Cerebellar cortex (tissue), 1 donor: ENCODE measurements at regions not wholly inside any gene's neighbourhood (a gene's known extent, or its start where the extent isn't known, plus 50 kb on each side); places are given as distances from the start of the nearest gene placed in this dataset.

Experiments used
- DNase-seq: peaks from one replicate; pipeline ENCODE4 v3.0.0-alpha.2; 2015; ENCODE audit warnings: low spot score

GRCh38 chr22:48941033-48941902 is 886.4 kb downstream of the BRD1 start:
- no peak for DNase-seq

- DNase-seq = no peak
Measured at GRCh38 chr22:48940266-48941032, 887.2 kb downstream of the BRD1 start.

DNA sequence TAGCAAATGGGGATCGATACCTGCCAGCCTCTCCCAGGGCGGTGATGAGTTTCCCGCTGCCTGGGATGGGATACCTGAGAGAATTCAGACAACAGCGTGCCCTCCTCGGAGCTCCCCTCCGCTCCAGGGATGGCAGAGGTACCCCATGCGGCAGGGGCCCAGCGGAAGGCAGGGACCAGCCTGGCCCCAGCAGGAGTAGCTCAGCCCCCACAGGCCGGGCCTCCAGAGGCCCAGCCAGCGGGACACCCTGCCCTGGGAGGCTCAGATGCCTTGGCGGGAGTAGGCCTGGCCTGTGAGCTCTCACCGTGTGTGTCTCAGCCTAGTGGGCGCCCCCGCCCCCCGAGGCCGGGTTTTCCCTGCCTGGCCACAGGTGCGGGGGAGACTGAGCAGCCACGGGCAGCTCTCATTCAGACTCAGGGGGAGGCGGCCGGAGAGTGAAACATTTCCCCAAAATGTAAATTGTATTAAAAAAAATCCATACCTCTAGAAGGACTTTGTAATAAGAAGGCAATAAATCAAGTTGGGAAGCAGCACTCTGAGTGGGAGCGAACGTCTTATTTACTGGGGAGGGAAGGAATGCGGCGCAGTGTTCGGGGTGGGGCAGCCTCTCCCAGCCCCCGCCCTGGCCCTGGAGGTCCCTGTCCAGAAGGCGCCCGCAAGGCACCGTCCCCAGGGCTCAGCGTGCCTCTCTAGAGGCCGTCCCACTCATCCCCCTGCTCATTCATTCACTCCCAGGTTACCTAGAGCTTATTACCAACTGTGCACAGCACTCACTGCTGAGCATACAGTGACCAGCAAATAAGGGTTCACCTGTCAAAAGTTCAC is 888.0 kb downstream of the BRD1 start:
- DNase-seq = no peak

- DNase-seq = no peak
Measured at GRCh38 chr22:48938741-48939140, 888.9 kb downstream of the BRD1 start.

GRCh38 chr22:48937032-48937639 is 890.5 kb downstream of the BRD1 start:
- DNase-seq = no peak

- DNase-seq = no peak
Measured at GRCh38 chr22:48936391-48936790, 891.3 kb downstream of the BRD1 start.

GRCh38 chr22:48934446-48934845 is 893.2 kb downstream of the BRD1 start:
- no peak for DNase-seq

DNA sequence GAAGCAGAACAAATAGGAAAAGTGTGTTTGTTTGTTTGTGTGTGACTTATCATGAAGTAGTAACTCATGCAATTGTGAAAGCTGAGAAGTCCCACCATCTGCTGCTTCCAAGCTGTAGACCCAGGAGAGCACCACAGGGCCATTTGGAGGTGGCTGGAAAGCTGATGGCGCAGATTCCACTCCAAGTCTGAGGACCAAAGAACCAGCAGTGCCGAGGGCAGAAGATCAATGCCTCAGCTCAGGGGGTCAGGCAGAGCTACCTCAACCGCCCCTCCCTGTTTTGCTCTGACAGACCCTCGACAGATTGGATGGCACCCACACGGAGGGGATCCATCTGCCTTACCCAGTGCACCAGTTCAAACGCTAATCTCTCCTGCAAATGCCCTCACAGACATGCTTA is 896.2 kb downstream of the BRD1 start:
- no peak for DNase-seq

- DNase-seq = no peak
Measured at GRCh38 chr22:48929276-48929790, 898.3 kb downstream of the BRD1 start.

DNA sequence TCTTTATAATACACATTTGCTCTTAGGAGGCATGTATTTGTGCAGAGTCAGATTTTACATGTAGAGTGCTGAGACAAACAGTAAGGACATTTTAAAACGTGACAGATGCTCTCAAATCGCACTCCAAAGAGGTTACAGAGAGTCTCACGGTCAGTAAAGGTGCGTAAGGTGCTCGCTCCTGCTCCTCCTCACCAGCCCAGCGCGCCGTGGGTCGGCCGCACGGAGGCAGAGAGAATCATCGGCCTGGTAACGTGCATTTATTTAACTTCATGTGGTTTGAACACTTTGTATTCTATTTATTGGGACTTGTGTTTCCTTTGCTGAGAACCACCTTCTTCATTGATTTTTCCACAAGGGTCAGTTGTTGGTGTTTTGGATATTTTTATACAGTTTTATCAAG is 900.1 kb downstream of the BRD1 start:
- DNase-seq = no peak

- DNase-seq = no peak
Measured at GRCh38 chr22:48926643-48927042, 901.0 kb downstream of the BRD1 start.

DNA sequence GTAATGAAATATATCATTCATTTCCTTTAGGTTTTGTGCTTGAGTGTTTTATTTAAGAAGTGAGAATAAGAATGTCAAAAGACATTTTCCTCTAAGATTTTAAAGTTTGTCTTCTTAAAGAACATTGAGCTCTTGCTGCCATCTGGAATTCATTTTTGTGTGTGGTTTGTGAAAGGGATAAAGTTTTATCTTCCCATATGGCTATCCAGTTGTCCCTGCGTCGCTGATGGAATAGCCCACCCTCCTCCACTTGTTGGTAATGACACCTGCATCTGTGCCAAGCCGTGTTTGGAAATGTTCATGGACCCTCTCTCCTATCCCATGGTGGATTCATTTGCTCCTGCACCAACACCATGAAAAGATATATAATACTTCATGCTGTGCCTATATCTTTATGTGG is 901.5 kb downstream of the BRD1 start:
- DNase-seq = no peak

- DNase-seq = no peak
Measured at GRCh38 chr22:48925450-48925849, 902.2 kb downstream of the BRD1 start.

DNA sequence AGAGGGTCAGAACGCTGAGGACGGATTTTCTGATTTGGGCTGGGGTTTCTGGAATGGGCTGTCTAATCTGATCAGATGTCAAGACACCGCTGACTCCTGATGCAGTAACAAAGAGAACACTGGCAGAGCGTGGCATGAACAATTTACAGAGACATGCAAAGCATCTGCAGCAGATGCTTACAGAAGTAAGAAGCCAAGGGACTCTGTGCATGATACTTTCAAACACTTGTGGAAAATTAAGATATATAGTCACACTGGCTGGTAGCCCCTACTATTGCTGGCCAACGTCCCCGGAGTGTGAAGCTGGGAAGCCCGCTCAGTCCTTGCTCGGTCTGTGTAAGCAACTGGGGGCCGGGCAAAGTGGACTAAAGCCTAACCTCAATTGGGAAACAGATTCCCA is 903.7 kb downstream of the BRD1 start:
- DNase-seq = no peak

DNA sequence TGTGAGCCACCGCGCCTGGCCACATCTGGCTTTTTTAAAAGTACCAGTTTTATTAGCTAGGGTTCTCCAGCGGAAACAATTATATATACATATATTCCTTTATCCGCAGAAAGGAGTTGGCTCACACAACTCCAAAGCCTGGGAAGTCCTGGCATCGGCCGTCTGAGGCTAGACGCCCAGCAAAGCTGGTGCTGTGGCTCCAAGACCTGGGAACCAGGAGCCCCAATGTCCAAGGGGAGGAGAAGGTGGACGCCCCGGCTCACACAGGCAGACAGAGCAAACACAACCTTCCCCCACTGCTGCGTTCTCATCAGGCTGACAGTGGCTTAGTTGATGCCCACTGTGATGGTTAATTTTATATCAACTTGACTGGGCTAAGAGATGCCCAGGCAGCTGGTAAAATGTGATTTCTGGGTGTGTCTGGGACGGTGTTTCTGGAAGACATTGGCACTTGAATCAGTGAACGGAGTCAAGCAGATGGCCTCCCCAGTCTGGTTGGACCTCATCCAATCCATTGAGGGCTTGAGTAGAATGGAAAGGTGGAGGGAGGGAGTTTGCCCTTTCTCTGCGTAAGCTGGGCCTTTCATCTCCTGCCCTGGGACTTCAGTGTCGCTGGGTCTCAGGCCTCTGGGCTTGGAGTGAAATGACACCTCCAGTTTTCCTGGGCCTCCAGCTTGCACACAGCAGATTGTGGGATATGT is 904.4 kb downstream of the BRD1 start:
- DNase-seq = peak; percentile 76

DNA sequence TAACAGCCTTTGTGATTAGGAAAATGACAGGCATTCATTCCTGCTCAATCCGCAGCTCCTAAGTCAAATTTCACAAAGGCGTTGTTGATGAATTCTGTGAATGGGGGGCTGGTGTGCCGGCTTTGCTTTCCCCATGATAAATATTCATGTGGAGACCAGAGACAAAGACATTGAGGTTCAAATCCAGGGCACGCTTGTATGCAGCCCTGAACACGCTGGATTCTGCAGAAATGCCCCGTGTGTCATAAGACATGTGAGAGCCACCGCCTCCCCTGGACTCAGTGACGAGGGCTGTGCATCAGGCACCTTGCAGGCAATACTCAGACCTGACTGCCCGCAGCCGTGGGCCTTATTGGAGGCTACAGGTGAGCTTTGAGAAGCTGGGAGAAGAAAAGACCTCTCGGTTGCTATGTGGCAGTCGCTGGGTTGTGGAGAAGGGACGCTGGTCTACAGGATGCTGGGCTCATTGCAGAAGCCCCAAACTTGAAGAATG is 906.2 kb downstream of the BRD1 start:
- no peak for DNase-seq

DNA sequence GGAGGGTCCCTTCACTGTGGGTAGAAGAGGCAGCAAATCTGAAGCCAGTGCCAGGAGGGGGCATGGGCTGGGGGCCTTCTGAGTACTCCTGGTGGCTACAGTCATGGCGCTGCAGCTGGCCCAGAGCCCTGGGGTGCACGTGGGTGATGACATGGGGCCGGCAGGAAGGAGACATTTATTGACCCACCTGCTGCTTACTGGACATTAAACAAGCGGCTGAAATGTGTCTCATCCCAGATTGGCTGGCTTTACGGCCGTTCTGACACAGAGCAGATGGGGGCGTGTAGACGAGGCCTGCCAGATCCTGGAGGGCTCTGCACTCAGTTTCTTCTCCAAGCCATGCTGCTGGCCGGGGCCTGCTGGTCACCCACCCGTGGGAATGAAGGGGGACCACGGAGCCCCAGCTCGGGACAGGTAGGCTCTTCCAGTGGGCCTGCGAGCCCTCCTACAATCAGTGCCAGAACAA is 906.9 kb downstream of the BRD1 start:
- no peak for DNase-seq

DNA sequence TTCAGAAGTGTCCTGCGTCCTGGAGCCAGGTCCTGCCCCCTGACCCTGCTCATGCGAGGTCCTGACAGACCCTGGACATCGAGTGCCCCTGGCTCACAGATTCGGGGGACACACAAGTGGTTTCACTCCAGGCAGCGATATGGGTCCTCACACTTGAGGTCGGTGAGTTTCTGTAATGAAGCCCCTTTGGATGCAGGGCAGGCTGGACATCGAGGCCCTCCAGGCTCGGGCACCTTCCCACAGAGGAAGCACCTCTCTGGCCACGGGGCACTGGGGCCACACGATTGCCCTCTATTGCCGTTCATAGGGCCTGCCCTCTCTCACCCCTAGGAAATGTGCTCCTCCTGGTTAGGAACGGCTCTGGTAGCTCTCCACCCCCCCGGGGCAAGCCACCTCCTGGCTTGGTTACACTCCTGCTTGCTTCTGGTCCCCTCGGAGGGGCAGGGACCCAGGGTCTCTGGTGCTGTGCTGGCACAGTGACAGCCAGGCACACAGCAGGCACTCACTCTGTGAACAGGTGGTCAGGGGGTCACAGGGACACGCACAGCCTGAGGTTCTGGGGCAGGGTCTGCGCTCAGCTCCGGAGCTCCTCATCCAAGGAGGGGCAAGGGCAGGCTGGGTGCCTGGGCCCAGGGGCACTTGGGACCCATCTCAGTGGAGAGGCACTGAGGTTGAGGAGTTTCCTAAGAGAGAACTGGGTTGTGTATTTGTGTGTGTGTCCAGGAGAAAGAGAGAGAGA is 907.7 kb downstream of the BRD1 start:
- no peak for DNase-seq

- DNase-seq = no peak
Measured at GRCh38 chr22:48919187-48919590, 908.5 kb downstream of the BRD1 start.

DNA sequence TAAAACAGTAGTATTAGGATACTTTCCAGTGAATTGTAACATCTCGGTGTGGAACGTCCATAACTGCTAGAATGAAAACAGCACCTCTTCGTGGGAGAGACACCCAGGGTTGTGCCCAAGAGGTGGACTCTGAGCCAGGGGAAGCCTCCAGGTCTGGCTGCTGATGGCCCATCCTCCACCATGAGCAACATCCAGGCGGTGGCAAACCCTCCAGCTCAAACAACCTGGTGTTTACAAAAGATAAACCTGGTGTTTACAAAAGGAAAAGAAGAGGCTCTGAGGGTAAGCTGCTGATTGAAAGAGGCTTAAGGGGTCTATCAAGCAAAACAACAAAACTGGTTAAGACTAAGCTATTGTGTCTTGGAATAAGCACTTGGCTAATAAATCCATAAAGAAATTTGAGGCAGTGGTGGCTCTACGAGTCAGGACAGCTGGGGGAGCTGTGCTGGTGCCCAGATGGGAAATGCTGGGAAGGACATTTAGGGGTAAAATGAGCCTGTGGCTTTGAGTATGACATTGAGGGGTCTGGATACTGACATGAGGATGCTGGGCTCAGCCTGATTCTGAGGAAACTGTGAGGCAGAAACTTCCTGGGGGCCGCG is 909.0 kb downstream of the BRD1 start:
- DNase-seq = no peak
